ENCODE measurements at regions not wholly inside any gene's neighbourhood (a gene's known extent, or its start where the extent isn't known, plus 50 kb on each side); places are given as distances from the start of the nearest gene placed in this dataset.

GRCh38 chr15:25933456-25934158 is 70.5 kb upstream of the ATP10A start:
- TF ChIP-seq CTCF (IDR thresholded peaks at IDR 0.05), result peak in 5 of 7 experiments; percentile 39 to 75 (median 55)
- peak in 1 of 3 donors; percentile 31 for TF ChIP-seq POLR2AphosphoS5 (IDR thresholded peaks at IDR 0.05)
- TF ChIP-seq EP300 (IDR thresholded peaks at IDR 0.05), result no peak
- TF ChIP-seq POLR2A (IDR thresholded peaks at IDR 0.05), result no peak
- intact Hi-C loops (cut with DNase I; ENCODE audit: low total_unique reads), result no loop called here
- Histone ChIP-seq H3K9me3 (peaks cover 0 to 7% (median 0%) of the 10 kb centered on the region in 4 donors), H3K4me1 (peaks cover 0 to 10% (median 5%) of the 10 kb centered on the region in 4 donors), H3K36me3 (no peaks in the 10 kb centered on the region), H3K27me3 (no peaks in the 10 kb centered on the region), H3K4me3 (peak overlapping the region; percentile 19 to 35 (median 28)), H3K27ac (peak overlapping the region in 1 of 5 donors; percentile 50)
- WGBS, 5 donors, result 12 to 15% (median 13%) methylated on average over 23 of the region's 23 CpGs
- peak; percentile 61 to 92 for DNase-seq

GRCh38 chr15:25932696-25933095 is 69.6 kb upstream of the ATP10A start:
- 73 to 89% (median 84%) methylated on average over 8 of the region's 8 CpGs for WGBS, 5 donors
- Histone ChIP-seq H3K27ac (peak overlapping the region in 1 of 5 donors; percentile 50), H3K4me3 (no peak overlapping the region), H3K9me3 (peaks cover 0 to 7% (median 0%) of the 10 kb centered on the region in 4 donors), H3K36me3 (no peaks in the 10 kb centered on the region), H3K27me3 (no peaks in the 10 kb centered on the region), H3K4me1 (peaks cover 0 to 10% (median 5%) of the 10 kb centered on the region in 4 donors)
- peak in 1 of 2 donors; percentile 19 for DNase-seq
- TF ChIP-seq CTCF (IDR thresholded peaks at IDR 0.05), result no peak
- no peak for TF ChIP-seq POLR2A (IDR thresholded peaks at IDR 0.05)
- no peak for TF ChIP-seq POLR2AphosphoS5 (IDR thresholded peaks at IDR 0.05)
- no peak for TF ChIP-seq EP300 (IDR thresholded peaks at IDR 0.05)
- intact Hi-C loops (cut with DNase I; ENCODE audit: low total_unique reads), result no loop called here

- peaks cover 0 to 10% (median 5%) of the 10 kb centered on the region in 4 donors for H3K4me1 ChIP-seq
- no peak for DNase-seq
- intact Hi-C loops (cut with DNase I; ENCODE audit: low total_unique reads), result no loop called here
- no peak for TF ChIP-seq EP300 (IDR thresholded peaks at IDR 0.05)
- no peak for TF ChIP-seq POLR2AphosphoS5 (IDR thresholded peaks at IDR 0.05)
- no peak for TF ChIP-seq CTCF (IDR thresholded peaks at IDR 0.05)
- no peak for TF ChIP-seq POLR2A (IDR thresholded peaks at IDR 0.05)
- H3K9me3 ChIP-seq, result peaks cover 0 to 7% (median 0%) of the 10 kb centered on the region in 4 donors
- no peak overlapping the region for H3K27ac ChIP-seq
- WGBS, 5 donors, result 77 to 90% (median 82%) methylated on average over 1 of the region's 1 CpG
- no peaks in the 10 kb centered on the region for H3K36me3 ChIP-seq
- no peak overlapping the region for H3K4me3 ChIP-seq
- H3K27me3 ChIP-seq, result no peaks in the 10 kb centered on the region
Measured at GRCh38 chr15:25931851-25932250, 68.7 kb upstream of the ATP10A start.

- TF ChIP-seq CTCF (IDR thresholded peaks at IDR 0.05) (no peak), POLR2A (IDR thresholded peaks at IDR 0.05) (no peak)
- no peak overlapping the region for H3K27ac ChIP-seq
- DNase-seq, result no peak
- peaks cover 0 to 10% (median 5%) of the 10 kb centered on the region in 4 donors for H3K4me1 ChIP-seq
- H3K4me3 ChIP-seq, result no peak overlapping the region
- no peaks in the 10 kb centered on the region for H3K27me3 ChIP-seq
- WGBS, 5 donors, result 75 to 100% (median 94%) methylated on average over 2 of the region's 2 CpGs
- peaks cover 0 to 7% (median 0%) of the 10 kb centered on the region in 4 donors for H3K9me3 ChIP-seq
- intact Hi-C loops (cut with DNase I; ENCODE audit: low total_unique reads), result no loop called here
- H3K36me3 ChIP-seq, result no peaks in the 10 kb centered on the region
Measured at GRCh38 chr15:25930931-25931330, 67.8 kb upstream of the ATP10A start.

Small RNA genes in the stretch of these regions (small RNA-seq; reads per million reads assigned to genes)
- gene RF00554, result 0 reads per million in 4 donors
